ENCODE measurements at regions not wholly inside any gene's neighbourhood (a gene's known extent, or its start where the extent isn't known, plus 50 kb on each side); places are given as distances from the start of the nearest gene placed in this dataset.

DNA sequence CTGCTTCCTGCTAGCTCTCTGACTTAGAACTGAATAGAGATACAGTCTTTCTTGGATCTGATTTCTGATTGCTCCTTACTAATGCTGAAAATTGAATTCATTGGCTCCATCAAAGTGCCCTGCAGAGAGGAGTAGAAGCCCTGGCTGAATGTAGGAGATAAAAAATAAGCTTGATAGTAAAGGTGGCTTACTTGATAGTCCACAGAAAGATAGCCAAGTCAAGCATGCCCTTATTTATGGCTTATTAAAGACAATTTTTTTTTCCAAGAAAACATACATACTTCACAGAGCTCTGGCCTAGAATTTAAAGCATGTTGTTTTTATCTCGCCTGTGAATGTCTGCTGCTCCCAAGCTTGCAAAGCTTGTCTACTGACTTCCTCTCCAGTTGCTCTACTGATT, 124.6 kb upstream of the CADPS start:
- DNase-seq, result no peak
- no peaks in the 10 kb centered on the region for H3K9me3 ChIP-seq
- no peak overlapping the region for H3K4me3 ChIP-seq
- intact Hi-C loops (cut with DNase I; ENCODE audit: low total_unique reads), result no loop called here
- TF ChIP-seq, protein P1, sequence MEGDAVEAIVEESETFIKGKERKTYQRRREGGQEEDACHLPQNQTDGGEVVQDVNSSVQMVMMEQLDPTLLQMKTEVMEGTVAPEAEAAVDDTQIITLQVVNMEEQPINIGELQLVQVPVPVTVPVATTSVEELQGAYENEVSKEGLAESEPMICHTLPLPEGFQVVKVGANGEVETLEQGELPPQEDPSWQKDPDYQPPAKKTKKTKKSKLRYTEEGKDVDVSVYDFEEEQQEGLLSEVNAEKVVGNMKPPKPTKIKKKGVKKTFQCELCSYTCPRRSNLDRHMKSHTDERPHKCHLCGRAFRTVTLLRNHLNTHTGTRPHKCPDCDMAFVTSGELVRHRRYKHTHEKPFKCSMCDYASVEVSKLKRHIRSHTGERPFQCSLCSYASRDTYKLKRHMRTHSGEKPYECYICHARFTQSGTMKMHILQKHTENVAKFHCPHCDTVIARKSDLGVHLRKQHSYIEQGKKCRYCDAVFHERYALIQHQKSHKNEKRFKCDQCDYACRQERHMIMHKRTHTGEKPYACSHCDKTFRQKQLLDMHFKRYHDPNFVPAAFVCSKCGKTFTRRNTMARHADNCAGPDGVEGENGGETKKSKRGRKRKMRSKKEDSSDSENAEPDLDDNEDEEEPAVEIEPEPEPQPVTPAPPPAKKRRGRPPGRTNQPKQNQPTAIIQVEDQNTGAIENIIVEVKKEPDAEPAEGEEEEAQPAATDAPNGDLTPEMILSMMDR (IDR thresholded peaks at IDR 0.05), result no peak
- no peaks in the 10 kb centered on the region for H3K4me1 ChIP-seq
- no peak overlapping the region for H3K27ac ChIP-seq
- H3K27me3 ChIP-seq, result no peaks in the 10 kb centered on the region
- H3K36me3 ChIP-seq, result no peaks in the 10 kb centered on the region

DNA sequence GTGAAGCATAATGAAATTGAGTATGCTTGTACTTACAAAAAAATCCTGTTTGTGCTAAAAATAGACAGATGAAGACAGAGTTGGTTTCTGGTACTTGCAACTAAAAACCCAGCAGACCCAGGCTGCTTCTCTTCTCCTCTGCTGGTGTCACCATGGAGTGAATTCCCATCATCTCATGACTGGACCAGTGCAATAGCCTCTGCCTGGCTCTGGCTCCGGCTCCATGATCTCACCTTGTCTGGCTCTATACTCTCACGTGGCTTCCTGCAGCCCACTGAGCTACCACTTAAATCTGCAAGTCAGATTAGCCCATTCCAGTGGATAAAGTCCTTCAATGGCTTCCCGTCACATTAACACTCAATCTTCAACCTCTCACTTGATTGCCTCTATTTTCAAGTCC, 129.2 kb upstream of the CADPS start:
- TF ChIP-seq, protein P1 (IDR thresholded peaks at IDR 0.05), result no peak
- Histone ChIP-seq H3K9me3 (no peaks in the 10 kb centered on the region), H3K4me1 (no peaks in the 10 kb centered on the region), H3K27me3 (no peaks in the 10 kb centered on the region), H3K27ac (no peak overlapping the region), H3K36me3 (no peaks in the 10 kb centered on the region), H3K4me3 (no peak overlapping the region)
- intact Hi-C loops (cut with DNase I; ENCODE audit: low total_unique reads), result no loop called here
- no peak for DNase-seq

DNA sequence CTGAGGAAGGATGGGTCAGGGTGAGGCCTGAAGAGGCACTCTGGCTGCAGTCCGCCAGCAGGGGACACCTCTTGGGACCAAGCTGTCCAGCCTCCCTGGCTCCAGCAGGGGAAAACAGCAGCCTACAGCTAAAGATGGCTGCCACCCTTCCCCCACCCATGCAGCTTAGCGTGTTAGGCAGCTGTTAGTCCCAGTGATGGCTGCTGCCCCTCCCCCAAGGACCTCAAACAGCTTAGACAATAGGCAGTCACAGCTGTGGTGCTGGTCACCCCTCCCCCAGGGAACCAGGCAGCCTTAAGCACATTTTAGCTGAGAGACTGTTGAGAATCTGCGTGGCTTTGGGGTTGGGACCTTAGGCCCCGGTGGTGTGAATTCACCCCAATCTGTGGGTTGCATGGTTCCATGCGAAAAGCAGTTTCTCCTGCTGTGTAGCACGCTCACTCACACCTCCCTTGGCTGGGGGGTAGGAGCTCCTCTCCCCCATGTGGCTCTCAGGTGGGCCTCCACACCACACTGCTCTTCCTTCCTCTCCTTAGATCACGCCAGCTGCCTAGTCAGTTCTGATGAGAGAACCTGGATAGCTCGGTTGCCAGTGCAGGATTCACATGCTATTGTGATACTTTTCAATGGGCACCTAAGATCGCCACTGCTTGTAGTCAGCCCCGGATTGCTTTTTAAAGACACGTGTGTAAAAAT, 140.5 kb upstream of the CADPS start:
- H3K4me1 ChIP-seq, result no peaks in the 10 kb centered on the region
- H3K27ac ChIP-seq, result no peak overlapping the region
- intact Hi-C loops (cut with DNase I; ENCODE audit: low total_unique reads), result no loop called here
- H3K36me3 ChIP-seq, result no peaks in the 10 kb centered on the region
- no peaks in the 10 kb centered on the region for H3K27me3 ChIP-seq
- no peak overlapping the region for H3K4me3 ChIP-seq
- no peak for DNase-seq
- TF ChIP-seq, protein P1 (IDR thresholded peaks at IDR 0.05), result no peak
- no peaks in the 10 kb centered on the region for H3K9me3 ChIP-seq

DNA sequence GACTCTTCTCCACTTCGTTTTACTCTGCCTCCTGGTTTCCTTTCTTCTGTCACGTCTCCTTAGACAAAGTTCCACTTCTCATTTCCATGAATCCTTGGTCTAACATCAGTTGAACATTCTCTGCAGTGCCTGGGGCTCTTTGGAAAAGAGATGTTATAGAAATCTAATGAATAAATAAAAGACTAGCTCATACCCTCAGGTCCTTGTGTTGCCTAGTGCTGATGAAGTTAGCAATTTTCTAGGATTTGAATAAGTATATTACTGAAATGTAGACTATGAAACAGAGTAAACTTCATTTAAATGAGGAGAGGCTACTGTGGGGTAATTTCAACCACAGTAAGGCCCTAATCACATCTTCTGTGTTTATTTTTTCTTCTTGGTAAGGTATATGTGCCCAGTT, 146.9 kb upstream of the CADPS start:
- intact Hi-C loops (cut with DNase I; ENCODE audit: low total_unique reads), result no loop called here
- Histone ChIP-seq H3K36me3 (no peaks in the 10 kb centered on the region), H3K9me3 (no peaks in the 10 kb centered on the region), H3K4me1 (no peaks in the 10 kb centered on the region), H3K27ac (no peak overlapping the region), H3K4me3 (no peak overlapping the region), H3K27me3 (no peaks in the 10 kb centered on the region)
- TF ChIP-seq, protein P1 (IDR thresholded peaks at IDR 0.05), result no peak
- no peak for DNase-seq

DNA sequence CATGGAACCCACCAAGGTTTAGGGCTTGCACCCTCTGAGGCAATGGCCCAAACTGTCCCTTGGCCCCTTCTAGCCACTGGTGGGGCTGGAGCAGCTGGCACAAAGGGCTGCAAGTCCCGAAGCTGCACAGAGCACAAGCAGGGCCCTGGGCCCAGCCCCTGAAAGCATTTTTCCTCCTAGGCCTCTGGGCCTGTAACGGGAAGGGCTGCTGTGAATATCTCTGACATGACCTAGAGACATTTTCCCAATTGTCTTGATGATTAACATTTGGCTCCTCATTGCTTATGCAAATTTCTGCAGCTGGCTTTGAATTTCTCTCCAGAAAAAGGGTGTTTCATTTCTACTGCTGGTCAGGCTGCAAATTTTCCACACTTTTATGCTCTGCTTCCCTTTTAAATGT, 151.5 kb upstream of the CADPS start:
- intact Hi-C loops (cut with DNase I; ENCODE audit: low total_unique reads), result no loop called here
- no peaks in the 10 kb centered on the region for H3K9me3 ChIP-seq
- no peaks in the 10 kb centered on the region for H3K36me3 ChIP-seq
- H3K4me3 ChIP-seq, result no peak overlapping the region
- TF ChIP-seq, protein P1 (IDR thresholded peaks at IDR 0.05), result no peak
- no peaks in the 10 kb centered on the region for H3K27me3 ChIP-seq
- no peaks in the 10 kb centered on the region for H3K4me1 ChIP-seq
- no peak overlapping the region for H3K27ac ChIP-seq
- DNase-seq, result no peak

DNA sequence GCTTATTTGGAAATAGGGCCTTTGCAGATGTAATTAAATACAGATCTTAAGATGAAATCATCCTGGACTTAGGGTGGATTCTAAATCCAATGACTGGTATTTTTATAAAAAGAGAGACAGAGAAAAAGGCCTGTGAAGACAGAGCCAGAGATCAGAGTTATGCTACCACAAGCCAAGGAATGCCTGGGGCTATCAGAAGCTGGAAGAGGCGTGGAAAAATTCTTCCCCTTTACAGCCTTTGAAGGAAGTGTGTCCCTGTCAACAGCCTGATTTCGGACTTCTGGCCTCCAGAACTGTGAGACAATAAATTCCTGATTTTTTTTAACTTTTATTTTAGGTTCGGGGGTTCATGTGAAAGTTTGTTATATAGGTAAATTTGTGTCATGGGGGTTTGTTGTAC, 154.1 kb upstream of the CADPS start:
- no peak overlapping the region for H3K27ac ChIP-seq
- intact Hi-C loops (cut with DNase I; ENCODE audit: low total_unique reads), result no loop called here
- H3K9me3 ChIP-seq, result no peaks in the 10 kb centered on the region
- no peaks in the 10 kb centered on the region for H3K4me1 ChIP-seq
- no peak for DNase-seq
- no peak overlapping the region for H3K4me3 ChIP-seq
- no peaks in the 10 kb centered on the region for H3K27me3 ChIP-seq
- H3K36me3 ChIP-seq, result no peaks in the 10 kb centered on the region
- TF ChIP-seq, protein P1 (IDR thresholded peaks at IDR 0.05), result no peak
